ENCODE measurements at regions not wholly inside any gene's neighbourhood (a gene's known extent, or its start where the extent isn't known, plus 50 kb on each side); places are given as distances from the start of the nearest gene placed in this dataset.

DNA sequence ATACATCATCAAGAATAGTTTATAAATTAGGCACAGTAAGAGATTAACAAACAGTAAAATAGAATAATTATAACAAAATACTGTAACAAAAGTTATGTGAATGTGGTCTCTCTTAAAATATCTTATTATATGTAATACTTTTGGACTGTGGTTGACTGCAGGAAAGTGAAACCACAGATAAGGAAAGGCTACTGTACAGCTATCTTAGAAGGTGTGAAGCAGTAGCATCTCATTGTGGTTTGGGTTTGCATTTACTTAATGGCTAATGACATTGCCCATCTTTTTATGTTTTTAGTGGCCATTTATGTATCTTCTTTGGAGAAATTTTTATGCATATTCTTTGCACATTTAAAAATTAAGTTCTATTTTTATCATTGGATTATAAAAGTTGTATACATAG, 296.4 kb upstream of the MAGI2 start:
- H3K9me3 ChIP-seq (ENCODE audit: control extremely low read depth in 1 of 3, control insufficient read depth in 2 of 3, insufficient read depth in 1 of 3, low read length in 2 of 3), result peaks cover 0 to 5% (median 0%) of the 10 kb centered on the region in 3 donors
- ATAC-seq (ENCODE audit: low read depth), result no peak
- H3K27ac ChIP-seq (ENCODE audit: low read length in 2 of 2), result no peak overlapping the region
- Mint-ChIP-seq H3K27ac (no peak overlapping the region), H3K9me3 (ENCODE audit: insufficient read depth) (peaks cover 6% of the 10 kb centered on the region), H3K4me3 (no peak overlapping the region), H3K4me1 (no peaks in the 10 kb centered on the region), H3K27me3 (no peaks in the 10 kb centered on the region)
- no peaks in the 10 kb centered on the region for H3K79me2 ChIP-seq (ENCODE audit: control insufficient read depth, insufficient read depth, low read length)
- H4K20me1 ChIP-seq (ENCODE audit: control insufficient read depth, insufficient read depth, low read length, poor library complexity, severe bottlenecking), result no peaks in the 10 kb centered on the region
- H3K36me3 ChIP-seq (replicated peaks in 1 of 2; ENCODE audit: control extremely low read depth in 1 of 2, control insufficient read depth in 1 of 2, extremely low read depth in 1 of 2, insufficient read depth in 2 of 2, low read length in 1 of 2), result no peaks in the 10 kb centered on the region
- ChIA-PET POLR2A (no interaction called here), CTCF (no interaction called here)
- H2AFZ ChIP-seq (ENCODE audit: insufficient read depth, low read depth, low read length, poor library complexity, severe bottlenecking), result no peak overlapping the region
- no peak overlapping the region for H3K9ac ChIP-seq (ENCODE audit: low read length)
- no peaks in the 10 kb centered on the region for H3K27me3 ChIP-seq (replicated peaks in 1 of 4; ENCODE audit: control extremely low read depth in 1 of 4, control insufficient read depth in 3 of 4, insufficient read depth in 4 of 4, low read length in 3 of 4)
- DNase-seq, result no peak
- intact Hi-C loops (cut with micrococcal nuclease), result no loop called here
- H3K4me3 ChIP-seq (ENCODE audit: control extremely low read depth in 1 of 5, extremely low read depth in 1 of 5, insufficient read depth in 1 of 5, low read depth in 2 of 5, low read length in 4 of 5), result no peak overlapping the region
- H3K4me2 ChIP-seq (replicated peaks; ENCODE audit: low read depth, low read length, poor library complexity, severe bottlenecking), result no peak overlapping the region
- TF ChIP-seq EZH2 (IDR thresholded peaks at IDR 0.05; ENCODE audit: borderline replicate concordance, insufficient read depth, low read depth, low read length, poor library complexity, severe bottlenecking), result no peak
- TF ChIP-seq, protein P1, sequence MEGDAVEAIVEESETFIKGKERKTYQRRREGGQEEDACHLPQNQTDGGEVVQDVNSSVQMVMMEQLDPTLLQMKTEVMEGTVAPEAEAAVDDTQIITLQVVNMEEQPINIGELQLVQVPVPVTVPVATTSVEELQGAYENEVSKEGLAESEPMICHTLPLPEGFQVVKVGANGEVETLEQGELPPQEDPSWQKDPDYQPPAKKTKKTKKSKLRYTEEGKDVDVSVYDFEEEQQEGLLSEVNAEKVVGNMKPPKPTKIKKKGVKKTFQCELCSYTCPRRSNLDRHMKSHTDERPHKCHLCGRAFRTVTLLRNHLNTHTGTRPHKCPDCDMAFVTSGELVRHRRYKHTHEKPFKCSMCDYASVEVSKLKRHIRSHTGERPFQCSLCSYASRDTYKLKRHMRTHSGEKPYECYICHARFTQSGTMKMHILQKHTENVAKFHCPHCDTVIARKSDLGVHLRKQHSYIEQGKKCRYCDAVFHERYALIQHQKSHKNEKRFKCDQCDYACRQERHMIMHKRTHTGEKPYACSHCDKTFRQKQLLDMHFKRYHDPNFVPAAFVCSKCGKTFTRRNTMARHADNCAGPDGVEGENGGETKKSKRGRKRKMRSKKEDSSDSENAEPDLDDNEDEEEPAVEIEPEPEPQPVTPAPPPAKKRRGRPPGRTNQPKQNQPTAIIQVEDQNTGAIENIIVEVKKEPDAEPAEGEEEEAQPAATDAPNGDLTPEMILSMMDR (IDR thresholded peaks at IDR 0.05), result no peak
- H3K4me1 ChIP-seq (ENCODE audit: control insufficient read depth in 2 of 2, insufficient read depth in 2 of 2, low read length in 2 of 2), result no peaks in the 10 kb centered on the region

DNA sequence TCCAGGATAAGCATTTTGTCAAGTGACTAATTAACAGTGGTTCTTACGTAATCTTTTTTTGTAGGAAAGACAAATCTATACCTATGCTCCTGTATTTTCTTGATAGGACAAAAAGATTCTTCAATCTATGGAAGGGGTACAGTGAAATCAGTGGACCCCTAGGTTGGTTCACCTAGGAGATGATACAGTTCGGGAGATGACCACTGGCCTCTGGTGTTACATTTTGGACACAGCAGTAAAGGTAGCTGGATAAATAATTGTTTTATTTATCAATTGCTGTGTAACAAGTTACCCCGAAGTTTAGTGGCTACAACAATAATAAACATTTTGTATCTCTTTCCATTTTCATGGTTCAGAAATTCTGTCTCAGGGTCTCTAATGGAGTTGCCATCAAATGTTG, 288.2 kb upstream of the MAGI2 start:
- intact Hi-C loops (cut with micrococcal nuclease), result no loop called here
- Mint-ChIP-seq H3K27ac (no peak overlapping the region), H3K27me3 (no peaks in the 10 kb centered on the region), H3K4me1 (no peaks in the 10 kb centered on the region), H3K4me3 (no peak overlapping the region), H3K9me3 (ENCODE audit: insufficient read depth) (peaks cover 5% of the 10 kb centered on the region)
- Histone ChIP-seq H3K4me2 (replicated peaks; ENCODE audit: low read depth, low read length, poor library complexity, severe bottlenecking) (no peak overlapping the region), H3K9ac (ENCODE audit: low read length) (no peak overlapping the region), H3K4me1 (ENCODE audit: control insufficient read depth in 2 of 2, insufficient read depth in 2 of 2, low read length in 2 of 2) (no peaks in the 10 kb centered on the region), H3K4me3 (ENCODE audit: control extremely low read depth in 1 of 5, extremely low read depth in 1 of 5, insufficient read depth in 1 of 5, low read depth in 2 of 5, low read length in 4 of 5) (no peak overlapping the region), H3K27me3 (replicated peaks in 1 of 4; ENCODE audit: control extremely low read depth in 1 of 4, control insufficient read depth in 3 of 4, insufficient read depth in 4 of 4, low read length in 3 of 4) (no peaks in the 10 kb centered on the region), H3K36me3 (replicated peaks in 1 of 2; ENCODE audit: control extremely low read depth in 1 of 2, control insufficient read depth in 1 of 2, extremely low read depth in 1 of 2, insufficient read depth in 2 of 2, low read length in 1 of 2) (no peaks in the 10 kb centered on the region), H3K27ac (ENCODE audit: low read length in 2 of 2) (no peak overlapping the region), H2AFZ (ENCODE audit: insufficient read depth, low read depth, low read length, poor library complexity, severe bottlenecking) (no peak overlapping the region), H4K20me1 (ENCODE audit: control insufficient read depth, insufficient read depth, low read length, poor library complexity, severe bottlenecking) (no peaks in the 10 kb centered on the region), H3K79me2 (ENCODE audit: control insufficient read depth, insufficient read depth, low read length) (no peaks in the 10 kb centered on the region), H3K9me3 (ENCODE audit: control extremely low read depth in 1 of 3, control insufficient read depth in 2 of 3, insufficient read depth in 1 of 3, low read length in 2 of 3) (peaks cover 0 to 13% (median 0%) of the 10 kb centered on the region in 3 donors)
- ATAC-seq (ENCODE audit: low read depth), result no peak
- 67% methylated on average over 1 of the region's 3 CpGs for WGBS (ENCODE audit: insufficient coverage)
- CTCF ChIA-PET, result no interaction called here
- POLR2A ChIA-PET, result no interaction called here
- DNase-seq, result no peak
- TF ChIP-seq, protein P1 (IDR thresholded peaks at IDR 0.05), result no peak
- no peak for TF ChIP-seq EZH2 (IDR thresholded peaks at IDR 0.05; ENCODE audit: borderline replicate concordance, insufficient read depth, low read depth, low read length, poor library complexity, severe bottlenecking)

Data from B cell (primary cell).